PC-3 (cell line): ENCODE measurements at regions not wholly inside any gene's neighbourhood (a gene's known extent, or its start where the extent isn't known, plus 50 kb on each side); places are given as distances from the start of the nearest gene placed in this dataset.
"Not testable (repeated sequence)": the region's sequence is repeated elsewhere in the genome, so short reads cannot be mapped to it uniquely, and the experiment has no call there.

Source experiments
- ATAC-seq: fragments of 200-7000 bp; cut with Tn5 transposase; 2 replicates; pipeline ENCODE4 v1.9.1; 2020; ENCODE audit warnings: mild to moderate bottlenecking, moderate library complexity
- BruUV-seq: library from RNA; stranded (reverse); fragments of 400-500 nt; replicated peaks from 2 replicates; lab custom pipeline; 2021; lab: Mats Ljungman, UMichigan
- CTCF ChIA-PET: fragments of 300-600 bp; sonication (Branson Sonifier 250); formaldehyde crosslinking; loops from one replicate; lab custom pipeline; 2022; ENCODE audit warnings: antibody characterized with exemption; lab: Charles Lee
- POLR2A ChIA-PET: fragments of 300-600 bp; sonication (Branson Sonifier 250); formaldehyde crosslinking; loops from one replicate; lab custom pipeline; 2022; ENCODE audit warnings: antibody characterized with exemption; ENCODE audit not compliant: unreplicated experiment; lab: Charles Lee
- DNase-seq: peaks from one replicate; pipeline ENCODE4 v3.0.0-alpha.2; 2015
- H2AFZ ChIP-seq: fragments of 300-600 bp; sonication (generic); 2 replicates; pipeline ENCODE4 v1.6.0; 2016; ENCODE audit warnings: antibody characterized with exemption, low read length
- H3F3A ChIP-seq: fragments of 300-600 bp; sonication (generic); one replicate; pipeline ENCODE4 v1.6.0; 2017; ENCODE audit warnings: antibody characterized with exemption, low read length, control low read depth, mild to moderate bottlenecking; ENCODE audit not compliant: unreplicated experiment
- H3K27ac ChIP-seq: fragments of 300-600 bp; sonication (generic); 2 replicates; pipeline ENCODE4 v1.5.1; 2016; ENCODE audit warnings: mild to moderate bottlenecking, low read length
- H3K27me3 ChIP-seq: fragments of 300-600 bp; sonication (generic); 2 replicates; pipeline ENCODE4 v1.6.1; 2016; ENCODE audit warnings: low read length, mixed read lengths
- H3K36me3 ChIP-seq: fragments of 300-600 bp; sonication (generic); 2 replicates; pipeline ENCODE4 v1.6.1; 2016; ENCODE audit warnings: low read depth, mixed run types, low read length, mixed read lengths
- H3K4me1 ChIP-seq: fragments of 300-600 bp; sonication (generic); 2 replicates; pipeline ENCODE4 v1.5.1; 2016; ENCODE audit warnings: low read length; ENCODE audit not compliant: insufficient read depth
- H3K4me2 ChIP-seq: fragments of 300-600 bp; sonication (generic); 2 replicates; pipeline ENCODE4 v1.6.0; 2016; ENCODE audit warnings: low read length
- H3K4me3 ChIP-seq: fragments of 300-600 bp; sonication (generic); 2 replicates; pipeline ENCODE4 v1.5.1; 2016; ENCODE audit warnings: mild to moderate bottlenecking, low read length, mixed read lengths
- H3K79me2 ChIP-seq: fragments of 300-600 bp; sonication (generic); 2 replicates; pipeline ENCODE4 v1.6.1; 2017; ENCODE audit warnings: low read length, mixed read lengths
- H3K9ac ChIP-seq: fragments of 300-600 bp; sonication (generic); 2 replicates; pipeline ENCODE4 v1.6.0; 2016; ENCODE audit warnings: mild to moderate bottlenecking, low read length
- H3K9me2 ChIP-seq: fragments of 300-600 bp; sonication (generic); replicated peaks from 2 replicates; pipeline ENCODE4 v1.6.1; 2016; ENCODE audit warnings: mixed run types, low read length, mixed read lengths
- H3K9me3 ChIP-seq: fragments of 300-600 bp; sonication (generic); 2 replicates; pipeline ENCODE4 v1.6.1; 2016; ENCODE audit warnings: low read length, mixed read lengths
- H4K20me1 ChIP-seq: fragments of 300-600 bp; sonication (generic); 2 replicates; pipeline ENCODE4 v1.6.1; 2016; ENCODE audit warnings: low read length, mixed read lengths
- CTCF ChIP-seq: fragments of 300-600 bp; sonication (generic); conservative IDR thresholded peaks from 2 replicates; pipeline ENCODE4 v1.5.1; 2017; ENCODE audit warnings: antibody characterized with exemption, low read depth, mild to moderate bottlenecking, low read length
- EZH2 ChIP-seq: fragments of 300-600 bp; sonication (generic); IDR thresholded peaks from one replicate; pipeline ENCODE4 v1.6.1; 2017; ENCODE audit warnings: antibody characterized with exemption, mild to moderate bottlenecking, low read length; ENCODE audit not compliant: unreplicated experiment
- EZH2phosphoT487 ChIP-seq: fragments of 300-600 bp; sonication (generic); IDR thresholded peaks from 2 replicates; pipeline ENCODE4 v1.6.1; 2018; ENCODE audit warnings: mild to moderate bottlenecking, antibody characterized with exemption, low read length, borderline replicate concordance
- intact Hi-C: fragments of 100-400 bp; cut with micrococcal nuclease; formaldehyde crosslinking; loops from 2 replicates; pipeline ENCODE4 v1.9.0; 2023

DNA sequence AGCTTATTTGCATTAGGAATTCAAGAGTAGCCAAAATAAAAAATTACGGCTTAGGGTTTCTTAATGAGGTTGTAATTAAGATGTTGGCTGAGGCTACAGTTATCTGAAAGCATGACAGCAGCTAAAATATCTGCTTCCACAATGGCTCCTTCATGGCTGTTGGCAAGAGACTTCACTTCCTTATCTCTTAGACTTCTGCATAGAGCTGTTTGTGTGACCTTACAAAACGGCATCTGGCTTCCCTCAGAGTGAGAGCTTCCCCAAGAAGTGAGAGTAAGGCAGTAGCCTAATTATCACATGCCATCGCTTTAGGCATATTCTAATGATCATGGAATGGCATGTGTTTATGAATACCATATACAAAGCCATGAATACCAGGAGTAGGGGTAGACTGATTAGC, 57.6 kb downstream of the CCDC59 start:
- no peak for TF ChIP-seq EZH2
- TF ChIP-seq CTCF: no peak
- TF ChIP-seq EZH2phosphoT487: no peak
- no peaks in the 10 kb centered on the region for H4K20me1 ChIP-seq
- H3K4me2 ChIP-seq: no peak overlapping the region
- H3K36me3 ChIP-seq: no peaks in the 10 kb centered on the region
- CTCF ChIA-PET: no interaction called here
- POLR2A ChIA-PET: no interaction called here
- no peak for DNase-seq
- H3K4me1 ChIP-seq: no peaks in the 10 kb centered on the region
- no peaks in the 10 kb centered on the region for H3K9me2 ChIP-seq
- no peaks in the 10 kb centered on the region for H3K9me3 ChIP-seq
- H3K79me2 ChIP-seq: no peaks in the 10 kb centered on the region
- intact Hi-C loops: no loop called here
- H3K27ac ChIP-seq: no peak overlapping the region
- H3K9ac ChIP-seq: no peak overlapping the region
- no peaks in the 10 kb centered on the region for H3F3A ChIP-seq
- no peak overlapping the region for H2AFZ ChIP-seq
- H3K4me3 ChIP-seq: no peak overlapping the region
- H3K27me3 ChIP-seq: 0 out of 2 replicates have a peak, but pooled peaks cover 4% of the 10 kb centered on the region
- no TSS peak for BruUV-seq
- ATAC-seq: no peak

- no peak overlapping the region for H3K4me2 ChIP-seq
- intact Hi-C loops: no loop called here
- no peaks in the 10 kb centered on the region for H3F3A ChIP-seq
- H3K79me2 ChIP-seq: no peaks in the 10 kb centered on the region
- no peak for DNase-seq
- H3K27ac ChIP-seq: no peak overlapping the region
- no peak overlapping the region for H3K4me3 ChIP-seq
- no peaks in the 10 kb centered on the region for H3K9me2 ChIP-seq
- no peaks in the 10 kb centered on the region for H4K20me1 ChIP-seq
- no peak for ATAC-seq
- ChIA-PET POLR2A (no interaction called here), CTCF (no interaction called here)
- no peak overlapping the region for H2AFZ ChIP-seq
- BruUV-seq: no TSS peak
- TF ChIP-seq EZH2 (no peak), CTCF (no peak), EZH2phosphoT487 (no peak)
- 0 out of 2 replicates have a peak, but pooled peaks cover 4% of the 10 kb centered on the region for H3K27me3 ChIP-seq
- H3K36me3 ChIP-seq: no peaks in the 10 kb centered on the region
- no peaks in the 10 kb centered on the region for H3K9me3 ChIP-seq
- no peaks in the 10 kb centered on the region for H3K4me1 ChIP-seq
- no peak overlapping the region for H3K9ac ChIP-seq
Observed at GRCh38 chr12:82299319-82300025, 58.7 kb downstream of the CCDC59 start.

- H3F3A ChIP-seq: no peaks in the 10 kb centered on the region
- intact Hi-C loops: no loop called here
Observed at GRCh38 chr12:82290415-82290814, 67.8 kb downstream of the CCDC59 start.

GRCh38 chr12:82281335-82281734, 76.9 kb downstream of the CCDC59 start:
- POLR2A ChIA-PET, BruUV-seq, H3K4me2 ChIP-seq, H3F3A ChIP-seq, H3K27ac ChIP-seq, H2AFZ ChIP-seq, H3K27me3 ChIP-seq, H3K9me2 ChIP-seq, CTCF ChIA-PET, H3K9ac ChIP-seq, H3K79me2 ChIP-seq, H3K4me3 ChIP-seq, H4K20me1 ChIP-seq, intact Hi-C loops, H3K9me3 ChIP-seq, ATAC-seq, DNase-seq, H3K4me1 ChIP-seq, H3K36me3 ChIP-seq: not testable (repeated sequence)

More at GRCh38 chr12:82290415-82290814, 67.8 kb downstream of the CCDC59 start:
- H3K4me1 ChIP-seq: no peaks in the 10 kb centered on the region
- no peak for DNase-seq
- no peak overlapping the region for H3K4me2 ChIP-seq
- H3K36me3 ChIP-seq: no peaks in the 10 kb centered on the region
- peaks cover 13% of the 10 kb centered on the region; the same call in 1 of the 2 replicates for H3K27me3 ChIP-seq
- no peaks in the 10 kb centered on the region for H3K9me2 ChIP-seq
- H3K27ac ChIP-seq: no peak overlapping the region
- no peaks in the 10 kb centered on the region for H3K79me2 ChIP-seq
- H3K9me3 ChIP-seq: no peaks in the 10 kb centered on the region
- H3K4me3 ChIP-seq: no peak overlapping the region
- TF ChIP-seq EZH2 (no peak), EZH2phosphoT487 (no peak), CTCF (no peak)
- ChIA-PET POLR2A (no interaction called here), CTCF (no interaction called here)
- no peak overlapping the region for H2AFZ ChIP-seq
- no peaks in the 10 kb centered on the region for H4K20me1 ChIP-seq
- H3K9ac ChIP-seq: no peak overlapping the region
- no TSS peak for BruUV-seq
- ATAC-seq: no peak
